Activated CD4-positive, alpha-beta T cell treated with anti-CD3 and anti-CD28 coated beads, Interleukin-2, amount 50 U/mL, for 48 hours (primary cell): ENCODE measurements at regions not wholly inside any gene's neighbourhood (a gene's known extent, or its start where the extent isn't known, plus 50 kb on each side); places are given as distances from the start of the nearest gene placed in this dataset.
"Not testable (repeated sequence)": the region's sequence is repeated elsewhere in the genome, so short reads cannot be mapped to it uniquely, and the experiment has no call there.

Experiments used
- DNase-seq, 2 experiments: peaks; one replicate each; pipeline ENCODE4 v3.0.0-alpha.2; 2020

DNA sequence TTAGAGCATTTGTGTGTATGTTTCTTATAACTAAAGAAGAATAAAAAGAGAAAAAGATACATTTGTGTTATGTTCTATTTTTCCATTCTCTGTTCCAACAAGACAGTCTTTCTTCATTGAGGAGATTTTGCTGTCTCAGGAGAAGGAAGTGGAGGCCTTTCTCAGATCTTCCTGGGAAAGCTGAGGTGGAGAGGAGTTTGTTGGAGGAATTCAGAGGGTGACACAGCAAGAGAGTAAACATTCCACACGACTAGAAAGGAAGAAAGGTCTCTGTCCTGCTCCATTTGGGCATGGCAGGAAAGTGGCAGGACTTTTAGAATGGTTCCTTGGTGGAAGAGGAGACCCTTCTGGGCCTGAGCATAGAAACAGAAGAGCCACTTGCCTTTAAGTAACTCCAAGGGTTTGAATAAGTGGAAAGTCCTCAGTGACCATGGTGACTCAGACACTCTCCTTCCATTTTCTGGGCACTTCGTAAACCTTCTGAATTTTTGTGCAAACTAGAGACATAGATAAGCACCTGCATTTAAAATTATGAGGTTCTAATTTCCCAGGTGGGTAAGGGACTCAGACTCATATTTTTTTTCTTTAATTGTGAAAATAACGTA is 52.3 kb upstream of the COL5A2 start:
- no peak for DNase-seq

DNA sequence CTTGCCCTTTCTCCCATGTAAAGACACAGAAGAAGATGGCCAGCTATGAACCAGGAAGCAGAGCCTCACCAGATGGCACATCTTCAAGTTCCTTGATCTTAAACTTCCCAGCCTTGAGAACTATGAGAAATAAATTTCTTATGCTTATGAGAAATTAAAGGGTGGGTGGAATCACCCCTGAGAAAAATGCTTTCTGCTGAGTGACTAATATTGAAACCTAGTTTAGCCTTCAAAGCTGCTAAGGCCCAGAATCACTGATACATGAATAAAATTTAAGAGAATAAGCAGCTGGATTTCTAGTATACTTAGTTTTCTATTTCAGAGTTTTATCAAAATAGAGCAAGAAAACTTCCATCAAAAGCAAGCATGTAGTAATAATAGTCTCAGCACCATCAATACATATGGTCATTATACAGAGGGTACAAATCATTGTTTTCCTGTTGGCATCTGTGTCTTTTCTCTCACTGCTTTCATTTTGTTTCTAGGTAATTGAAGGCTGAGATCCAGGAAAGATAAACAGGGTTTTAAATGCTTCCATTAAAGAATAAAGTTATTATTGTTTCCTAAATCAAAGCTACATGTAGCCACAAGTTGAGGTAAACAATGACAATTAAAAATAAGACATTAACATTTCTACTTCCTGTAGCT is 53.3 kb upstream of the COL5A2 start:
- DNase-seq: no peak

DNA sequence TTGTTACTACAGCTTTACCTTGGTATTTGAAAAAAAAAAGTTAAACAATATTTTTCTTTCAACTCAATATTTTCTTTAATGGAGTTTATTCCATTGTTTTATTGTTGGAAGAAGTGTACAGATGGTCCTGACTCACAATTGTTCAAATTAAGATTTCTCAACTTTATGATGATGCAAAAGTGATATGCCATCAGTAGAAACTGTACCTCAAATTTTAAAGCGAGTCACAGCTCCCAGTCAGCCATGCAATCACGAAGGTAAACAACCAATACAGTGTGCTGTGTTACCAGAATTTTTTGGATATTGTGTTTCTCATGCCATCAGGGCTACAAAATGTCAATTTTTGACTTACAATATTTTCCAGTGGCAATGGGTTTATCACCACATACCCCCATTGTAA is 54.0 kb upstream of the COL5A2 start:
- no peak for DNase-seq

DNA sequence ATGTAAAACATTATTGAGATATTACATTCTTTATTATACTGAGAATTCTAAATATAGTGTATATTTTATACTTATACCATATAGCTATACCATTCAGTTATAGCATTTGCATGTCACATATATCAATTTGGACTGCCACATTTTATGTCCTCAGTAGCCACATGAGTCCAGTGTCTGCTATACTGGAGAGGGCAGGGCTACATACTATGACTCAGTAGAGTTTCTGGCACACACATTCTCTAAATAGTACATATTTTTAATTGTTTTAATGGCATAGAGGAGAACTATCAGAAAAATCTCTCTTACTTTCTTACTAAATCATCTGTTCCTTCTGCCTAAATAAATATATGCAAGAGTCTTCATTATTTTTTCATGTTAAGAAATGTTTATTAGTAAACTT is 55.4 kb upstream of the COL5A2 start:
- DNase-seq: no peak

DNA sequence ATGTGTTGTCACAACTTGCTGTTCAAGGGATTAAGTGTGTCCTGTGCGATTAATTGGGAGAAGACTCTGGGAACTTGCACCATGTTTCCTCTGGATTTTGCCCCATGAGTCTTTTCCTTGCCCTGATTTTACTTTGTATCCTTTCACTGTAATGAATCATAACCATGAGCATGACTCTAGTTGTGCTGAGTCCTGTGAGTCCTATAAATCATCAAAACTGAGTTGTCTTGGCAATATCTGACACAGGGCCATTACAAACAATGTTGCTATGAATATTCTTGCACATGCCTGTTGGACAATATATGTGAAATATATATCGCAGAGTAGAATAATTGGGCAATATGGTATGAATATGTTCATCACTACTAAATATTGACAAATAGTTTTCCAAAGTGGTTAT is 56.5 kb upstream of the COL5A2 start:
- DNase-seq: no peak

DNA sequence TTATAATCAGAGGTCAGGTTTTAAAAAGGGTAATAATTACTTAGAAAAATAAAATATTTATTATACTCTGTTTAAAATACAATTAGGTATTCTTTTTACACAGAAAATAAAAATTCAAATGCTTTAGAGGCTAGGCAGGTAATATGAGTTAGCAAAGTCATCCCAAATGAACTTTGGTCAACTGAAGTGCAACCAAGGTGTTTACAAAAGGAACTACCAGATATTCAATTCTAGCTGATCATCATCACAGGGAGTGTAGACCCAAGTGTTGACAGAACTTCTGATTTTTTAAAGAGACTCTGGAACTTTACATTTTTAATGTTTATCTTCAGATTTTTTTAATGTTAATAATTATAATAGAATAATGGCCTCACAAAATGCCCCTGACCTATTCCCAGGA is 59.3 kb upstream of the COL5A2 start:
- DNase-seq: no peak

DNA sequence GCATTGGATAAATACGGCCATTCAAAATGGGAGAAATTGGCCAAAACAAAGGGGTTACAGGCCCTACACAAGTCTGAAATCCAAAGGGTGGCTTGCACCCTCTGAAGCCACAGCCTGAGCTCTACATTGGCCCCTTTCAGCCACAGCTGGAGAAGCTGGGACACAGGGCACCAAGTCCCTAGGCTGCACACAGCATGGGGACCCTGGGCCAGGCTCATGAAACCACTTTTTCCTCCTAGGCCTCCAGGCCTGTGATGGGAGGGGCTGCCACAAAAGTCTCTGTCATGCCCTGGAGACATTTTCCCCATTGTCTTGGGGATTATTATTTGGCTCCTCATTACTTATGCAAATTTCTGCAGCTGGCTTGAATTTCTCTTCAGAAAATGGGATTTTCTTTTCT is 64.3 kb upstream of the COL5A2 start:
- not testable (repeated sequence) for DNase-seq

DNA sequence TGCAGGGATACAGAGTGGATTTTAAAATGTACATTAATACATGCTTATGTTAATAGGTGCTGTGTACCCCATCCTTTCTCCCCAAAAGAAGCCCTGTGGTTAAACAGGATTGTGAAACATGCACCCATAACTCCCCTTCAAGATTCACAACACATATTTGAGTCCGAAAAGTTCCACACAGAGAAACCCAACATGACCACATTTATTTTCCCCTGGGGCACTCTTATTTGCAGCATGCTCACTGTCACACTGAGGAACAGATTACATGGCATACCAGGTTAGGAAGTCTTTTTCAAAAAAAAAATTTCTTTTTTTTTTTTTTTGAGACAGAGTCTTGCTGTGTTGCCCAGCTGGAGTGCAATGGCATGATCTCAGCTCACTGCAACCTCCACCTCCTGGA is 67.7 kb upstream of the COL5A2 start:
- DNase-seq: no peak

DNA sequence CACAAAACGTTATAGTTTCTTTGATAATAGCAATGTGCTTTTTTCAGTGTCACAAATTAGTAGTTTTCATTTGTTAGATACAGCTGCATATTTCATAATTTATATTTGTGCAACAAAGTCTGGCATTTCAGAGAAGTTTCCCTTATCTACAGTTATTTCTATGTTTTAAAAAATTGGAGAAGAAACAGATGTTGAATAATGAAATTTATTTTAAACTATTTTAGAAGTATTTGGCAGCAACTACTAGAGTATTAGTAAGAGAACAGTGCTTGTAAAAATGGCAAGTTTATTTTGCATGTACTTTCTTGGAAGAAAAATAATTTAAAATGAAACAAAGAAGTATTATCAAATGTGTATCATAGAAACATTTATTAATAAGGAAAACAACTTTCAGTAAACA is 68.6 kb upstream of the COL5A2 start:
- DNase-seq: no peak

DNA sequence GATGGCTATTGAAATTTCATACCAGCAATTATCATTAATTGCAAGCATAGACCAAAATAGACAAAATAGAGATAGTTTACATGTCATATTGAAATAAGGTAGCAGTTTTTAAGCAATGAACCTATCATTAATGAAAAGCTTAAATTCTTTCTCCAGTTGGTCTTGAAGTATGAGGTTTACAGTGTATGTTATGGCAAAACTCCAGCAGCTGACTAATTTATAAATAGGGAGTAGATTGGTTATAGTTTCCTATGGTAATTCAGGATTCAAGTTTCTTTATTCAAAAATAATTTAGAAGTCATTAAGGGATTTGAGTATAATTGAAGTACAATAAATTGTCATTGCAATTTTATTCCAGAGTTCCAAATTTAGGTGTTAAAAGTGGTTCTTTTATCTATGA is 69.6 kb upstream of the COL5A2 start:
- no peak for DNase-seq

DNA sequence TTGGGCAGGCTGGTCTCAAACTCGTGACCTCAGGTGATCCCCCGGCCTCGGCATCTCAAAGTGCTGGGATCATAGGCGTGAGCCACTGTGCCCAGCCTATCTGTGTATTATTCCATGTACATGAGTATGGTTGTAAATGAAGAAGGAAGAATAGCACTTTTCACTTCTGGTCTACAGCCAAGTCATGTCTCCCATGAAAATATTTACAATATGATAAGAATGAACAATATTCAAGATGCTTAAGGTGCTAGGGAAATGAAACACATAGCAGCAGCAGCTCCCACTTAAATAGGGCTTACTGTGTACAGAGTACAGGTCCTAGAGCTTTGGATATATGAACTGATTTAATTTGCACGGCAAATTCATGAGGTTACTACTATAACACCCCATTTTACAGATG is 70.3 kb upstream of the COL5A2 start:
- DNase-seq: no peak

DNA sequence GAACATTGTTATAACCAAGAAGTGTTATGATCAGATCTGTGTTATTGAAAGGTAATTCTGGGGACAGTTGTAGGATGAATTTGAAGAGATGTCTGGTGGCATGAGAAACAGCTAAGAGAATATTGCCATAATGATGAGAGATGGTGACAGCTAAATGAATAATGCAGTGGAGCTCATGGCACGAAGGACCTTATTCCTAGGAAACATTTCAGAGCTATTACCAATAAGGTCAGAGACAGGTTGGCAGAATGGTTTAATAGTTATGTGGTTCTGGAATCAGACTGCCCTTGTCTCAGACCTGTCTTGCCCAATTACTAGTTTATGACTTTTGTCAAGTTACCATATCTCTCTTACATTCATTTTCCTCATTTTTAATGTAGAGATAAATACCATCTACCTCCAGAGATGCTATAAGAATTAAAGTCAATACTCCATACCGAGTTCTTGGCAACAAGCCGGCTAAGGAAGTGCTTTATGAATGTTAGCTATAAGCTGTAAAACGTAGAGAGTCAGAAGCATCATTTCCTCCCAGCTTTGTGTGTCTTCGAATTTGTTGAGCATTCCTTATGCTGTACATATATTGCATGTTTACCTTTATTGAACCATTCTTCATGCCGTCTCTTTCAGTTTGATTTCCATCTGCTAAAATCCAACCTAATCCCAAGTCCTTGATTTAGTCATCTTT is 73.6 kb upstream of the COL5A2 start:
- no peak for DNase-seq

DNA sequence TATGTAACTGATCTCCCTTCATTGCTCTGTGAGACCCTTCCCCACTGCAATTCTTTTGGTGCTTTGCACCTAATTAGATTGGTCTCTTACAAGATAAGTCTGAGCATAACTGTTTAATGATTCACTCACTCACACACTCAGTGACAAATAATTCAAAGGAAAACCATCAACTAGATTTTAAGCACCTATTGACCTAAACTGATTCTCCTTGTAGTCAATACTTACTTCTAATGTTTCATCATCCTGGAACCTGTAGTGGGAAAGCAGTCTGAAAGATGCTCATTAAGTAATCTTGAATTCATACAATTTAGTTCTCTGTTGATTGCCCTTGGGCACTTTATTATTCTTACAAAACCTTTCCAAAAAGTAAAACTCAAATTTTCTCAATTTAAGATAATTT is 74.3 kb upstream of the COL5A2 start:
- DNase-seq: no peak

DNA sequence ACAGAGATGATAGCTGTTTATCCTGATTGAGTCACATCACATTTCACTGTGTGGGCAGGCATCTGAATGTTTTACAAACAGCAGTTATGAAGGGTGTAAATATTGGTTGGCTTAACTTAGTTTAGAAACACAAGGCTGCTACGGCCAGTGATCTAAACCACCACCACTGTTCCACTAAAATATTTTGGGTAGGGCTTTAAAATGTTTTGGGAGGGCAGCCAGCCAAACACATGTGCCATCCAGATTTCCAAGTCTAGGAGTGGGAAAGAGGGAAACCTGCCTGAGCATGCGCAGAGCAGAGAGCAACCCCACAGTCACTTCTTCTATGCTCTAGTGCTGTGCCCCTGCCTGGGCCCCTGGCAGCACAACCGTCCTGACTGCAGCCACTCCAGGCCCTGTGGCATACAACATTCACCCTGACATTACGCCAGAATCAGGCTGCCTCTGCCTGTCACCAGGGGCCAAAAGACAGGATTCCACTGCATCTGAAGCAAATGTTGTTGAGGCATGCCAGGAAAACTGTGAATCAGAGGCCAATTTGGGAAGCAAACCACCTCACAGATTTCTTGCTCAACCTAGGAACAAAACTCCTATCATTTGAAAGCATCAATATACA is 74.8 kb upstream of the COL5A2 start:
- DNase-seq: no peak

DNA sequence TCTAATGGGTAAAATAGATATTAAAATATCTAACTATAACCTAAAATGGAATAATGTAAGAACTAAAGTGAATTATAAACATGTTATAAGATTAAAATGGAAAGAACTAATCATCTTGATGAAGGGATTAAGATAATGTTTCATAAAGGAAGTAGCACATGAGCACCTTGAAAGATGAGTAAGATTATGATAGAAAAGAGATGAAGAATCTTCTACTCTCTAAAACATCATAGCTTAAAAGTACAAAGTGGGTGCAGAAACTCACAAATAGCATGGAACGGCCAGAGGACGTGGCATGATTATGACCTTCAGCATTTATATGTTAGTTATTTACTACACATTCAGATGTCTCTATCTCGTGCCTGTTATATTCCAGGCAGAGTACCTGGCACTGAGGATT is 76.2 kb upstream of the COL5A2 start:
- DNase-seq: no peak

DNA sequence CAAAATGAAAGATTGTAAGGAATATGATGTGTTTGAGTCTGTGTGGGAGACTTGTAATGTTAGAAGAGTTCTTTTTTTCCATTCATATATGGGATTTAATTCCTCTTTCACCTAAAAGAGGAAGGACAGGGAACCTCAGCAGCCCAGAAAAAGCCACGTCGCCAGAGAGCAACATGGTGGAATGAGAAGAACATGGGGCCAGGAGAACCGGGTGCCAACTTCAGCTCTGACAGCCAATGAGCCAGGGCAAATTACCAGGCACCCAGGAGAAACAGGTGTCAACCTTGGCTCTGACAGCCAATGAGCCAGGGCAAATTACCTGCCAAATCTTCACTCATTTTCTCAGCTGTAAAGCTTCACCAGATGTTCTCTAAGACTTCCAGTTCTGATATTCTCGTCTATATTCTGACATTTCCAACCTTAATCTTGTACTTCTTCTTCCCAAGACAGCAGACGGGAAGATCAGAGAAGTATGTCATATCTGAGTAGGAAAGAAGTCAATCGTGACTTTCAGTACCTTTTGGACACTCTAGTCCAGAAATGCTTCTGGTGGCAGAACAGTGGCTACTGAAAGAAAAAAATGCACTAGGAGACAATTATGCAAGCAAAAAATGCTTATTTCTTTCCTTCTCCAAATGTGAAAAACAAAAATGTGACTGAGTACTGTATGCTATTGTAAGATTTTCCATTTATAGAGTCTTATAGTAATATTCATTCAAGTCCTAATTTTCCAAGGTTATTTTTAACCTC is 79.2 kb upstream of the COL5A2 start:
- DNase-seq: no peak

DNA sequence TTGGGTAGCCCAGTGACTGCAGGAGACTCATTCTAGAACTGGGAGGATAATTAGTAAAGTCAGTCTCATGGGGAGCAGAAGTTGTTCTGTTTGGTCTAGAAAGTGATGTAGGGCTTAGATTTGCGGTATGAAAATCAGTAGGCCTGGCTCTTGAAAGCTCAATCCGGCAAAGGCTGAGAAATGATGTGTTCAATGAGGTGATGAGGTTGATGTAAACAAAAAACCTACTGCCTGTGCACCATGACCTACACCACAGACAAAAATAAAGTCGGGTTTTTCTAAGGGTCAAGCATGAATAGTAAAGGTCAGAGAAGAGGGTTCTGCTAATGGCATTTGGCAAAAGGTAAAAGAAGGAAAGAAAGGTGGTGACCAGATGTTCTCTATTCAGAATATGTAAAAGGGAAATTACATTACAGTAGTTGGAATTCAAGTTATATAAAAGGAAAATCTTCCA is 80.8 kb upstream of the COL5A2 start:
- DNase-seq: no peak

DNA sequence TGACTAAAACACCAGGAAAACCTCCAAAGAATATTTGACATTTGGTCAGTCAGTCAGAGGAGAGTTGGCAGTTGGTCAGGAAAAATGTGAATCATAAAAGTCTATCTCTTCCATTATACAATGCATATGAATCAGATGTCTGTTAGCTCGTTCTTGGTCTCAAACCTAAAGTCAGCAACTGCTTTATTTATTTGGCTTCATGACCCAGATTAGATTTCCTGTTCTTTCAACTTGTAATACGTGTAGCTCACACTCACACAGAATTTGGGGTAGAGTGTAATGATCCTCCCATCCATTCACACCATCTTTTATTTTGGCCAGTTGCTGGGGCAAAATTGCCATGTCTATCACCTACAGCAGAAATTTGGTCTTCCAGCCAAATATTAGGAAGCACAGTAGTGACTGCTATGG is 81.9 kb upstream of the COL5A2 start:
- no peak for DNase-seq

DNA sequence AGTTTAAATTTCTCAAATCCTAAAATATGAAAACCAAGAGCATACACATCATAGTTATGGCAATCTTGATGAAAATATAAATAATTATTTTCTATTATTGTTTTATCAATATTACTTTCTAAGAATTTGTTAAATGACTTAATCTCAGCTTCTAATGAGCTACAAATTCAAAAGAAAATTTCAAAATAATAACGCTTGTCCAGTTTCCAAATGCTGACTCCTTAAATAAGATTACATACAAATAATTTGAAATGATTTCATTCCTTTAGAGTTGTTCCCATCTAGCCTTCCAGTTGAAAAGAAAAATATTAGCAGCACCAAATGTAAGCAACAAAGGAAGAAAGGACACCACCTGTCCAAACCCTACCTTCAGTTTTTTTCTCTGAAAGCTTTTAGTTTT is 82.4 kb upstream of the COL5A2 start:
- no peak for DNase-seq

DNA sequence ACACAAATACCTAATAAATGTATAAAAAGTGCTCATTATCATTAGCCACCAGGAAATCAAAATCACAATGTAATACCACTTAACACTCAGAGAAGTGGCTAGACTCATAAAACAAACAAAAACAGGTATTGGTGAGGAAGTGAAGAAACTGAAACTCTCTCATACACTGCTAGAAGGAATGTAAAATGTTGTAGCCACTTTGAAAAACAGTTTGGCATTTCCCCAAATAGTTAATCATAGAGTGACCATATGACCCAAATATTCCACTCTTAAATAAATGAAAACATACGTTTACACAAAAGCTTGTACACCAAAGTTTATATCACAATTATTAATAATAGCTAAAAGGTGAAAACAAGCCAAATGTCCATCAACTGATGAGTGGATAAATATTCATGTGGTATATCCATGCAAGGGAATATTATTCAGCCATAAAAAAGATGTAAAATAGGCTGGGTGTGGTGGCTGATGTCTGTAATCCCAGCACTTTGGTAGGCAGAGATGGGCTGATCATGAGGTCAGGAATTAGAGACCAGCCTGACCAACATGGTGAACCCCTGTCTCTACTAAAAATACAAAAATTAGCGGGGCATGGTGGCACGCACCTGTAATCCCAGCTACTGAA is 86.2 kb upstream of the COL5A2 start:
- no peak for DNase-seq

DNA sequence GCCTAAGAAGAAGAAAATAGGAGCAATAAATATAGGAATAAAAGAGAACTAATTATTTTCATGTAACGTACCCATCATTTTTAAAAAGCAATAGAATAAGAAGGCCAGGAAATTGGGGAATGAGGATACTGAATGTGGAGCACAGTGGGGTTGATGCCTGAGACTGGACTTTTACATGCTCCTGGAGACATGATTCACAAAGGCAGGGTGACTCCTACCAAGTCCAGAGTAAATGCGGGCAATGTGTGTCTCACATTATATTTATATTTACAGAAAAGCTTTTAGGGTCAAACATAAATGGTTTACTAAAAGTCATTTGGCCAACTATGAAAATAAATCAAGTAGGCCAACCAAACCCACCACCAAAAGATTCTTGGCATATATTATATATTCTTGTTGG is 87.9 kb upstream of the COL5A2 start:
- DNase-seq: no peak

DNA sequence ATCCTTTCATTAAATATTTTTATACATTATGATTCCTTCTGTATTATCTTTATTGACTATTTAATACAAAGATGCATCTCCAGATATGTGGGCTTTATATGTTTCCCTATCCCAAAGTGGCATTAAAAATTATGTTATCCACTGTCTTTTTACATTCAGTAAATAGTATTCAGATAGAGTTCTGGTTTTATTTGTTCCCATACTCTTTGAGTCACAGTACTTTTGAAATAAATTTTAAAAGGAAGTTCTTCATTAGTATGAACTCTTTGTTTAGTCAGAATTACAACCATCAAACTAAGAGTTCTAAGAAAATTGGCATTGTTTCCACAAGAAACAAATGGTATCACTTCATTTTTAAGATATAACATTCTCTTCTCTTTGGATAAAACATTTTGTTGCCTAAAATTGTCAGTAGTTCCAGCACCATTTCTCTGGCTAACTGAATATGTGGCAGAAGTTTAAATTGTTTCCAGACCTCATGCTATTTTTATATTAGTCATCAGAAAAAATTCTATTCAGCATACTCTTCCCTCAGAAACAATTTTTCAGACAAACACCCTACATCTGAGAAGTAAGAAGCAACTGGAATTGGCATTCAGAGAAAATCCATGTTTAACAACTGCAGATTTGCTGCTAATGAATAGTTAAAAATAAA is 88.5 kb upstream of the COL5A2 start:
- no peak for DNase-seq
